HG02678 (cell line): ENCODE measurements at regions not wholly inside any gene's neighbourhood (a gene's known extent, or its start where the extent isn't known, plus 50 kb on each side); places are given as distances from the start of the nearest gene placed in this dataset.
"Not testable (repeated sequence)": the region's sequence is repeated elsewhere in the genome, so short reads cannot be mapped to it uniquely, and the experiment has no call there.

Experiments
- ATAC-seq: cut with Tn5 transposase; IDR thresholded peaks from one replicate; pipeline ENCODE4 v1.9.1; 2021; ENCODE audit warnings: mild to moderate bottlenecking, moderate library complexity; ENCODE audit not compliant: unreplicated experiment

DNA sequence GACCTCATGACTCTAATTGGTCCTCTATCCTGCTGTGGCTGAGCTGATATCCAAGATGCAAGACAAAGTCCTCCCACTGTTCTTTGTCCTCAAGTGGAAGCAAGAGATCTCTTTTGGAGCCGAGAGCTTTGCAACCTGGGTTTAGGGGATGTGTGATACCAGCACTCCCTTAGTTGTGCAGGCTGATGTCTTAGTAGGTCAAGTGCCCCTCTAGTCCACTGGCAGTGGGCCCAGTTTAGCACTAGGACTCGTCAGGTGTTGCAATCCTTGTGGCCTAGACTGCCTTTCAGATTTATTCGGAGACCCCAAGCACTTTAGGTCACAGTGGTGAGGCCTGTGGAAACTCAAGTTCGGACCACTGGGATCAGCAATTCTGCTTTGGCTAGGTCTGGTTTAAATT lies 64.0 kb downstream of the GPRASP3 start:
- no peak for ATAC-seq

DNA sequence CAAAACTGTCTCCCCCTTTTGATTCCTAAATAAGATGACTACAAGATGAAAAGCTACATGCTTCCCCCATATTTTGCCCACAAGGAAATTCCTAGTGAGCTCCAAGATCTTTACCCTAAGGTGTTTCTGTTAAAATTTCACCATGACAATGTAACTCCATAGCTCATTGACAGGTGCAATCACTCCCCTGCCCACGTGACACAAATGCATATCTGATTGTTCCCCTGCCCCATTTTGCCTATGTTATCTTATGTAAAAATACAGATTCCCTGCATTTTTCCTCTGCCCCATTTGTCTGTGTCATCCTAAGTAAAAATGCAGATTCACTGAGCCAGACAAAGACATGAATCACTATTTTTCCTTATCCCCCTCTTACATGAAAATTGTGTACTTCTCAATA lies 66.7 kb downstream of the GPRASP3 start:
- no peak for ATAC-seq

DNA sequence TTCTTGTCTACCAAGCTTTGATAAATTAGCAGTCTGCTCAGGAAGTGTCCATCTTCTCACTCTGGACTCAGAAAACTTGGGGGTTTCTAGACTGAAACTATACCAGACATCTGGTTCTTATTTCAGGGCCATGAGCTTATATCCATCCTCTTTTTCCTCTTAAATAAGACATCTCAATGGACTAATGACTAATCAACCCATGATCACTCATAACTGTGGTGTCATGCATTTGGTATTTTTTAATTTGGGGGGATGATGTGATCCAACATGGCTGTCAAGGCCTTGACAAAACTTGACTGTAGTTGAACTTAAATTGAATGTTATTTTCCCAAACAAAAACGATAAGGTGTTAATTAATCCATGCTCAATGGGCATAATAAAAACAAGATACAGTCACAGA lies 87.8 kb downstream of the GPRASP3 start:
- no peak for ATAC-seq

DNA sequence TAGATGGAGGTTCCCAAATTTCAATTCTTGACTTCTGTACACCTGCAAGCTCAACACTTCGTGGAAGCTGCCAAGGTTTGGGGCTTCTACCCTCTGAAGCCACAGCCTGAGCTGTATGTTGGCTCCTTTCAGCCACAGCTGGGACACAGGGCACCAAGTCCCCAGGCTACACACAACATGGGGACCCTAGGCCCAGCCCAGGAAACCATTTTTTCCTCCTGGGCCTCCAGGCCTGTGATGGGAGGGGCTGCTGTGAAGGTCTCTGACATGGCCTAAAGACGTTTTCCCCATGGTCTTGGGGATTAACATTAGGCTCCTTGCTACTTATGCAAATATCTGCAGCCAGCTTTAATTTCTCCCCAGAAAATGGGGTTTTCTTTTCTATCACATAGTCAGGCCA lies 97.7 kb downstream of the GPRASP3 start:
- ATAC-seq: not testable (repeated sequence)

DNA sequence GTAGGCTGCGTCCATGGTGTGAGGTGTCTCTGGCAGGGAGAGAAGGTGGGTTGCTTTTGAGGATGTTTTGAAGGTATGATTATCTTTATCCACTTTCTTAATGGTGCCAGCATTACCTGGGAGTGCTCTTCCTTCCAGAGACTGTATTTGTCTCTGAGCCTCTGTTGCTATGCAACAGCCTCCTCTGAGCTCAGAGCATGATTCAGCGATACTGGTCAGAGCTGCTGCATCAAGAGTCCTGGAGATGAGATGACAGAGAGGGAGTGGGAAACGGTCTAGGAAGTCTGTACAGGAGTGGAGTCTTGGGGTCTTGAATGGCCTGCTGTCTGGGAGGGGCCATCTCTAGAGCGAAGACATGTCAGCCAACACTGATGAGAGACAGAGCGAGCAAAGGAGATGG lies 104.4 kb upstream of the RAB40AL start:
- no peak for ATAC-seq

DNA sequence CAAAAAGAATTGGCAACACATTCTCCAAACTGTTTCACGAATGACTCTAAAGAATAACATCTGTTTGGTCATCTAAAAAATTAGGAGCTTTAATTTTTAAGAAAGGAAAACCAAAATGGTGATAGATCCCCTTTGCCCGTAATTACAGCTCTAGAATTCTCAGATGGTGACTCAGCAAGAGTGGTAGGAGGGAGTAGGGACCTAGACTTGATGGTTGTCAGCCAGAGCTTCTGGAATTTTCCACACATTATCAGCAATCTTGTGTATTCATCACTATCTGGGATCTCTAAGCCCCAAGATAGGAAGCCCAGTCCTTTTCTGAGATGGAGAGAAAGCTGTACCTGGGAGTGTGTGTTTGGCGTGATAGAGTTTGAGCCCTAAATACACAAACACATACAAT lies 103.9 kb upstream of the RAB40AL start:
- no peak for ATAC-seq

DNA sequence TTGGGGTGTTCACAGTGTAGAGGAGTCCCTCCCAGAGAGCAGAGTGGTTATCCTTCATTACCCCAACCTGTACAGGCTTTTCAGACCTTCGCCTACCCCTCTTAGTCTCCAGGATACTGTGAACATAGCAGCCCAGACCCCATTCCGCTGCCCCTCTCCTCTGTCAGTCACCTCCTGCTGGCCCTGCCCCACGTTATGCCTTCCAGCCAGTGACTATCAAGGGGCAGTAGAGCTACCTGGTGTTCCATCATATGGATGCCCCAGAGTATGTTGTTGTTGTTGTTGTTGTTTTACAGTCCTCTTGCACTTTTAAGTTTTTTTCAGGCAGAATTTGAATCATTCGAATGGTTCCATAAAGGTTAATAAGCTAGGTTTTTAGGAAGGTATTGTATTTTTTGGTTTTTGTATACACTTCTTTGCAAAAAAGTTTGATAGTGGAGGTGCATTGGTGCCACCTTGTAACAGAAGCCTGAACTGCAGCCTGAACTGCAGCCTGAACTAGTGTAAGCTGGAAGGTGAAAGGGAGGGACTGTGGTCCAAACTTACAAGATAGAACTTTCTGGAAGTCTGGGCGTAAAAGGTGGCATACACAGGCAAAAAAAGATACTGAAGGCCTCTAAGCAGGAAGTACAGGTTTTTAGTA lies 101.4 kb upstream of the RAB40AL start:
- ATAC-seq: no peak

DNA sequence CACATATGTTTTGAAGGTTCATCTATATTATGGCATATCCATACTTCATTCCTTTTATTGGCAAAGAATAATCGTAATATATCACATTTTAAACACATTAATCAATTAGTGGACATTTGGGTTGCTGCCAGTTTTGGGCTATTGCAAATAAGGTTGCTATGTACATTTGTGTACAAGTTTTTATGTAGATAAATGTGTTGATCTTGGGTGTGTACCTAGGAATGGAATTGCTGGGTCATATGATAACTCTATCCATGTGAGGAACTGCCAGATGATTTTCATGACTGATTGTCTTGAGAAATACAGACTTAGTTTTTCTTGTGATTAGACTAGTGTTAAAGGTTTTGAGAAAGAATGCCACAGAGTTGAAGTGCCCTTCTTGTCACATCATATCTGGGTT lies 99.2 kb upstream of the RAB40AL start:
- ATAC-seq: no peak

DNA sequence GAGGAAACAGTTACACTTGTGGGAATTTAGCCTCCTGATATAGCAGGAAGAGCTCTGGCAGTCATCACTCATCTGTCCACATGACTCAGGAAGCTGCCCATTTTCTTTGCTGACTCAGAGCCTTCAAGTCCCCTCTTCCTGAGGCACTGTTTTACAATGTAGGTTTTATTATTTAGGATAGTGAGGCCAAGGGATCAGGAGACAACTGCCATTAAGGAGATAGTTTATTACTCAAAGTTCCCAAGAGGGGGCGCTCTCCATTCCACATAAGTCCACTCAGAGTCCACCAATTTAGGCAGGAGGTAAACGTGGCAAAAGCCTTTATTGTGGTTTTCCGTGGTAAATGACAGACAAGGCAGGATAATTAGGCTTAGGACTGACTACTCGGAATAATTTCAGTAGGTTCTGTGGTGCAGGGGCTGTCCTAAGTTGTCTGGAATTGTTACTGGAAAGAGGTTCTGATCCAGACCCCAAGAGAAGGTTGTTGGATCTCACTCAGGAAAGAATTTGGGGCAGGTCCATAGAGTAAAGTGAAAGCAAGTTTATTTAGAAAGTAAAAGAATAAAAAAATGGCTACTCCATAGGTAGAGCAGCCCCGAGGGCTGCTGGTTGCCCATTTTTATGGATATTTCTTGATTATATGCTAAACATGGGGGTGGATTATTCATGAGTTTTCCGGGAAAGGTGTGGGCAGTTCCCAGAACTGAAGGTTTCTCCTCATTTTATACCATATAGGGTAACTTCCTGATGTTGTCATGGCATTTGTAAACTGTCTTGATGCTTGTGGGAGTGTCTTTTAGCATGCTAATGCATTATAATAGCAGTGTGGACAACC lies 96.0 kb upstream of the RAB40AL start:
- no peak for ATAC-seq

DNA sequence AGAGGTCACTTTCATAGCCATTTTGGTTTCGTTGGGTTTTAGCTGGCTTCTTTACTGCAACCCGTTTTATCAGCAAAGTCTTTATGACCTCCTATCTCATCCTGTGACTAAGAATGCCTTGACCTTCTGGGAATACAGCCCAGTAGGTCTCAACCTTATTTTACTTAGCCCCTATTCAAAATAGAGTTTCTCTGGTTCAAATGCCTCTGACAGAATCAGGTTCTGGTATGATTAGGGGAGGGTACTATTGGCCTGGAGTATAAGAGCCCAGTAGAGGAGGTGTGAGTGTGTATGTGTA lies 95.4 kb upstream of the RAB40AL start:
- ATAC-seq: no peak

DNA sequence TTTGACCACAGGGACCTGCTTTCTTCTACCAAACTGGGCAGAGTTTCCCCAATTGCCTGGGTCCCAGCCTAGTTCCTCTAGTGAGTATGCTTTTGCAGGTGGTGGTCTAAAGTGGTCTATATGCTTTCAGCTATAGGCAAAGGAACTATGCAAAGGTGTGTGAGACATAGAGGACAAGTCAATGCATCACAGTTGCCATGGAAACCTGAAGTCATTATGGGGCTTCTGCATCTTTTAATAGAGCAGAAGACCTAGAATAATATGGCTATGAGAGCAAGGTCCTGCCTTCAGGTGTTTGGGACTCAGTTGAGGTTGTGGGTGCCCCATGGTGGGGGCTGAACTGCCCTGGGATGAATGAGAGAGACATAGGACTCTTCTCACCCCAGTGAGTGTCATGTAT lies 92.1 kb upstream of the RAB40AL start:
- ATAC-seq: no peak

DNA sequence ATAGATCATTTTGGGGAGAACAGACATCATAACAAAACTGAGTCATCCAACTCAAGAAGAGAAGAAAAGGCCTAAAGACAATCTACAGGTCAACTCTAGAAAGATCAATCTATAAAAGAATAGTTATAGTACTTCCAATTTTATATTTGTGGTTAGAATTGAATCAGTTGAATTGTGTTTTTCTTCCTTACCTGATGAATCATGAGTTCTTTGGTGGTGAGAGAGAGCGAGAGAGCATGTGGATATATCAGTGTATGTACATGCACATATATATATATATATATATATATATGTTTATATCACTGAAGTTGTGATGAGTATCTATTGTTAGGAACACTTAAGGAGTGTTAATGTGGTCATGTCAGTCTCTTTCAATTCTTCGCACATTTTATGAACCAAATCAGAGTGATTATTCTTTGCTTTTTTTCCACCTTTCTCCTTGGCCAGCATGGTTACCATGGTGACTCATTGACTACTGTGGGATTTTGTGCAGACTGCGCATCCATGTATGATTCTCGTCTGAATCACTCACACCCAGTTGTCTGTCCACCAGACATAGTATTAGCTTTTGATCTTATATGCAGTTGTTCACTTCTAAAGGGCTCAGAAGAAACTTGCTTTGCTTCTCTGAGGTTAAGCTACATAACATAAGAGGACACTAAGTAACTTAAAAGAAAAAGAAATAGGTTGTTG lies 90.4 kb upstream of the RAB40AL start:
- ATAC-seq: no peak

DNA sequence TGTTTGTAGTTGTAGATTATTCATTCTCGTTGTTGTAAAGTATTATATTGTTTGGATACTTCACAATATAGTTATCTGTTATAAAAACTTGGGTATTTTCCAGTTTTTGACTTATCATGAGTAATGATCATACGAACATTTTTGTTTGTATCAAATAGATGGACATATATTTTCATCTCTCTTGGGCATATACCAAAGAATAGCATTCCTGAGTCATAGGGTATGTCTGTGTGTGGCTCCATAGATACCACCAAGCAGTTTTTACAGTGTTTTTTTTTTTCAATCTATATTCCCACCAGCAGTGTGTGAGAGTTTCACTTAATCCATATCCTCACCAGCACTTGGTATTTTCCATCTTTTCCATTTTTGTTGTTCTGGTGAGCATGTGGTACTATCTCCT lies 89.7 kb upstream of the RAB40AL start:
- ATAC-seq: no peak

DNA sequence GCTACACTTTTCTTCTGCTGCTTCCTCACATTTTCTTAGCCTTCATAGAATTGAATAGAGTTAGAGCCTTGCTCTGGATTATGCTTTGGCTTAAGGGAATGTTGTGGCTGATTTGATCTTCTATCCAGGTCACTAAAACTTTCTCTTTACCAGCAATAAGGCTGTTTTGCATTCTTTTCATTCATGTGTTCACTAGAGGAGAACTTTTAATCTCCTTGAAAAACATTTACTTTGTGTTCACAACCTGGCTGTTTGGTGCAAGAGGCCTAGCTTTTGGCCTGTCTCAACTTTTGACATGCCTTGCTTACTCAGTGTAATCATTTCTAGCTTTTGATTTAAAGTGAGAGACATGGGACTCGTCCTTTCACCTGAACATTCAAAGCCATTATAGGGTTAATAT lies 87.7 kb upstream of the RAB40AL start:
- ATAC-seq: no peak

DNA sequence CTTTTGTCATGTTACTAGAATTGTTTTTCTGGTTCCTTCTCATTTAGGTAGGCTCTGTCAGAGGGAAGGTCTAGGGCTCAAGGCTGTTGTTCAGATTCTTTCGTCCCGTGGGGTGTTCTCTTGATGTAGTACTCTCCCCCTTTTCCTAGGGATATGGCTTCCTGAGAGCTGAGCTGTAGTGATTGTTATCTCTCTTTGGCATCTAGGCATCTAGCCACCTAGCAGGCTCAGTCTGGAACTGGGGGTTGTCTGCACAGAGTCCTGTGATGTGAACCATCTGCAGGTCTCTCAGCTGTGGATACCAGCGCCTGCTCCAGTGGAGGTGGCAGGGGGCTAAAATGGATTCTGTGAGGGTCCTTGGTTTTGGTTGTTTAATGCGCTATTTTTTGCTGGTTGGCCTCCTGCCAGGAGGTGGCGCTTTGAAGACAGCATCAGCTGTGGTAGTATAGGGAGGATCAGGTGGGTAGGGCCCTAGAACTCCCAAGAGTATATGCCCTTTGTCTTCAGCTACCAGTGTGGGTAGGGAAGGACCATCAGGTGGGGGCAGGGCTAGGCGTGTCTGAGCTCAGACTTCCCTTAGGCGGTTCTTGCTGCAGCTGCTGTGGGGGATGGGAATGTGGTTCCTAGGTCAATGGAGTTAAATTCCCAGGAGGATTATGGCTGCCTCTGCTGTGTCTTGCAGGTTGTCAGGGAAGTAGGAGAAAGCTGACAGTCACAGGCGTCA lies 78.1 kb upstream of the RAB40AL start:
- not testable (repeated sequence) for ATAC-seq

DNA sequence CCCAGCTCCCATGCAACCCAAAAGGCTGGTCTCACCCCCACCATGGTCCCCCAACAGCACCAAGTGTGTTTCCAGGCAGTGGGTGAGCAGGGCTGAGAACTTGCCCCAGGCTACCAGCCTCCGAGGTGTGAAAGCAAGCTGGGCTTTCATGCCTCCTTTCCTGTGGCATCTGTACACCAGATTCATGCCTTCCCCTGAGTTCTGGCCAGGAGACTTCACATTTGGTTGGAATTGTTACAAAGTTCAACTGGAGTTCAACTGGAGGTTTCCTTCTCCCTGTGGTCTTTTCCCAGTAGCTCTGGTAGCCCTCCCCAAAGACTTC lies 77.6 kb upstream of the RAB40AL start:
- no peak for ATAC-seq

DNA sequence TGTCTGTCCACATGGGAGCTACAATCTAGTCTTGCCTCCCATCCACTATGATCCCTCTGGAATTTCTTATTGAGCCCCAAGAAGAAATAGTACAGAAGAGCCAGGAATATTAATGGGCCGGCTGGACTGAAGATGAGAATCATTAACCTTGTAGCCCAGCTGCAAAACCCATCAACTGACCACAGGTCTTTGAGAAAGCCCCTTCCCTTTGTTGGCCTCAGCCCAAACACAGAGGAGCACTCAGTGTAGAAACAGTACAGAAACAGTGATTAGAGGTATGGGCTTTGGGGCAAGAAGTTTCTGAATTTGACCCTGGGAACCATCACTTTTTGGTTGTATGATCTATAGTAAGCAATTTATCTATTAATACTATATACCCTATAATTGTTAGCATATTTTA lies 76.8 kb upstream of the RAB40AL start:
- peak; percentile 65 for ATAC-seq

DNA sequence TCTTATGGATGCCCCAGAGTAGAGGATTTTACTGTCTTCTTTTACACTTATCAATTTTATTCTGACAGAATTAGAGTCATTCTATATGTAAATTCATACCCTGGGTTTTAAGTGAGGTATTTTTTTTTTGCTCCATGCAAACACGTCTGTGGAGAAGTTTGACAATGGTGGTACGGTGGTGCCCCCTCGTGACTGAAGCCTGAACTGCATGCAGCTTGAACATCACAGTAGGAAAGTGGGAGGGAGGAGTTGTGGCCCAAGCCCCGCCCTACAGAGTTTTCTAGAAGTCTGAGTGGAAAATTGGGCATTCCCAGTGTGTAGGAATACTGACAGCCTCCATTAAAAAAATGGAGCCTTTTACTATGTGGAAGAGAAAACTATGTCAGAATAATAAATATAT lies 73.3 kb upstream of the RAB40AL start:
- peak; percentile 89 for ATAC-seq

DNA sequence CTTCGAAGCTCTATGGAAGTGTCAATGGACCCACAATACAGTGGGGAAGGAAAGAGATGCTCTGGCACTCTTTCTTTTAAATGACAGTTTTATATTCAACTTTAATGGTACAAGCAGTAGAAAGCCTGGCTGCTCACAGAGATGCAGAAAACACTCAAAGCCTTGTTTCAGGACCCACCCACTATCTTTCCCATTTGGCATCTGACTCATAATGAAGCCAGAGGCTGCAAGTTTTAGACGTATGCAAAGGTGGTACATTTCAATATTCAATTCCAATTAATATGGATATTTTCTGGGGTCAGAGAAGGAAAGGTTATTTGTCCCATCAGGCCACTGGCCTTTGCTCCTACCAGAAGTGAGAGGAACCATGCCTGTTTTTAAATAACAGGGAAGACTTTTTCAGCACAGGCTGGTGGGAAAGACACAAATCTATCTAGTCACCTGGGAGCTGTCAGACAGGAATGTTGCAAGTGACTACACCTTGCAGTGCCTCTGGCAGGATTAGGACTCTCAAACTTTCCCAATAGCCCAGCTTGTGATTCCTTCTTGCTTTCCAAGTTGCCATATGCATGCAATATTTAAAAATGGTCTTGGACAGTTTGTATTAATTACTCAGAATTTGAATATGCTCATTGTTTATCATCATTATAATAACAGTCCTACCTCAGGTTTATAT lies 70.0 kb upstream of the RAB40AL start:
- no peak for ATAC-seq

DNA sequence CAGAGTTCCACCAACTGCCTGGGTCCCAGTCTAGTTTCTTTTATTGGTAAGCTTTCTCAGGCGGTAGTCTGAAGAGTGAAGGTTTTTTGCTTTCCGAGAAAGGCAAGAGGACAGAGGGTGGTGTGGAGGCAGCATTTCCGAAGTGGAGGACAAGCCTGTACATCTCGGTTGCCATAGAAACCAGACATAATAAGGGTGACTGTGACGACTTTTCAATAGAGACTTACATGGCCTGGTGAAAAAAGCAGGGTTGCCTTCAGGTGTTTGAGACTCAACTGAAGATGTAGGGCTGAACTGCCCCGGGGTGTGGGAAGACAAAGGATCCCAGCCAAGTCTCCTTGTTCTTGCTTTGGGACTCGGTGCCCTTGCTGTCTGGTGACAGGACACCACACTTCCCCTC lies 53.6 kb upstream of the RAB40AL start:
- no peak for ATAC-seq
